Activated CD4-positive, alpha-beta T cell treated with anti-CD3 and anti-CD28 coated beads, Interleukin-2, amount 50 U/mL, for 48 hours (primary cell): ENCODE measurements at regions not wholly inside any gene's neighbourhood (a gene's known extent, or its start where the extent isn't known, plus 50 kb on each side); places are given as distances from the start of the nearest gene placed in this dataset.

Experiments used
- DNase-seq, 2 experiments: peaks; one replicate each; pipeline ENCODE4 v3.0.0-alpha.2; 2020

DNA sequence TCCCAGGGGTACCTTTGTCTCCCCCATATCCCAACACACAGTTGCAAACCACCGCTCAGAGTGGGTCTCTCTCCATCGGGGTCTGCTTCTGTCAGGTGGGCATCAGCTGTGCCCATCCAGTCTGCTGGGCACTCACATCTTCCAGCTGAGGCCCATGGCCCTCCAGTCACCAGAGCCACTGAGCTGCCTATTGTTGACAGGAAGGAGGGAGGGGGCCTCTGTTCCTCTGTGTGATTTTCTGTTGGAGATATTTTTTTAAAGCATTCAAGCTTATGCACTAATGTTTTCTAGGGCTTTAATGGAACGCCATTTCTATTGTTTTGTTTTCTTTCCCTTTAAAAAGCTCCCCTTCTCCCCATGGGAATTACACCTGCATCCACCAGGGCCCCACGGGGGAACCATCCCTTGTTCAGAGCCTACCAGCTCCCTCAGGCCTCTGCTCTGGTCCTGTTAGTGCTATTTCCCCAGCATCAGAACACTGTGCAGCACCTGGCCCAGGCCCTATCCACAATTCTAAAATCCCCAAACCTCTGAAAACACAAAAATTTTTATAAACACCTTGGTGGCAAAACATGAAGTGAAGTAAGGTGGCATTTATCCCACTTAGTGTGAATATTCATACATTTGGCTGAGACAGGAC lies 326.2 kb downstream of the CD83 start:
- DNase-seq, result no peak

DNA sequence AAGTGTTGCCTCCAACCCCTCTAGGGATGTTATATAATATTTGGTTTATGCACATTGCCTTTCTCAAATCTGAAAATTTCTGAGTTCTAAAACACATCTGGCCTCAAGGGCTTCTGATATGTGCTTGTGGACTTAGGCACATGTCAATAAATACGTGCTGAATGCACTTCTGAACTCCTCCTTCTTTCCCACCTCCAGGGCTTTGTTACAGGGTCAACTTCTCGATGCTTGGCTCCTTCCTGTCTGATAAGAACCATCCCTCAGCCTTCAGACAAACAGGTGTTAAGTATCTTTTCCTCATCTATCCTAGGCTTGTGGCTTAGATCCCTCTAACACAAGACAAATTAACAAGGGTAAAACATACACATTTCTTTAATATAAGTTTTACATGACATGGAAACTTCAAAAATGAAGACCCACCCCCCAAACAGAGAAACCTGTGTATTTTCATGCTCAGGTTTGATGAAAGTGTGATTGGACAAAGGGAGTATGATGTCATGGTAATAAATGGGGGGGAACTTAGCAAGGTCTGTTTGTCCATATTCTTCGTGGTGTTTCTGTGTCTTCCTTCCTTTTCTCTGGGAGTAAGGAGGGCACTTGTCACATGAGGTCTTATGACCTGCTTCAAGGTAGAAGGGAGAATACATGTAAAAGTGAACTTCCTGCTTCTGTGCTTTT lies 326.9 kb downstream of the CD83 start:
- no peak for DNase-seq

DNA sequence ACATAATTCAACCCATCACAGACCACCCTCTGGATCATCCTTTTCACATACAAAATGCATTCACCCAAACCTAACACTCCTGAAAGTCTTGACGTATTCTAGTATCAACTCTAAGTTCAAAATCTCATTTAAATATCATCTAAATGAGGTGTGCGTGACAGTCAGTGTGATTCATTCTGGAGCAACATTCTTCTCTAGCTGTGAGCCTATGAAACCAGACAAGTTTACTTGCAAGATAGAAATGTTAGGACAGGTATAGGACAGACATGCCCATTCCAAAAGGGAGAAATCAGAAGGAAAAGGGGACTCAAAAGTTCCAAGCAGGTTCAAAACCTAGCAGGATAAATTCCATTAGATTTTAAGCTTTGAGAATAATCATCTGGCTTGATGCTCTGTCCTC lies 329.7 kb downstream of the CD83 start:
- no peak for DNase-seq

DNA sequence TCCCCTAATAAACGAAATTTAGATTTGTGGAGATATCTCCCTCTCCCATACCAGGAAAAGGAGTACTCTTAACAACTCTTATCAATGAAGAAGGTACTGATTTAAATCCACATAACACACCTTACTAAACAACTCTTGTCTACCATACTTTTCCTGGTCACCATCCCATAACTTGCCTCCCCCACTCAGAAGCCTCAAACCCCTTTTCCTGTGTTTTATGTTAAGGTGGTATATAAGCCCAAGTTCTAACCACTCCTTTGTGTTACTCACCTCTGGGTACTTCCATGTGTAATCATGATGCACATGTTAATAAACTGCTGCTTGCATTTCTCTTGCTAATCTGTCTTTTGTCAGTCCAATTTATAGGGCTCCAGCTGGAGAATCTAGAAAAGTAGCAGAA lies 330.7 kb downstream of the CD83 start:
- DNase-seq, result no peak

DNA sequence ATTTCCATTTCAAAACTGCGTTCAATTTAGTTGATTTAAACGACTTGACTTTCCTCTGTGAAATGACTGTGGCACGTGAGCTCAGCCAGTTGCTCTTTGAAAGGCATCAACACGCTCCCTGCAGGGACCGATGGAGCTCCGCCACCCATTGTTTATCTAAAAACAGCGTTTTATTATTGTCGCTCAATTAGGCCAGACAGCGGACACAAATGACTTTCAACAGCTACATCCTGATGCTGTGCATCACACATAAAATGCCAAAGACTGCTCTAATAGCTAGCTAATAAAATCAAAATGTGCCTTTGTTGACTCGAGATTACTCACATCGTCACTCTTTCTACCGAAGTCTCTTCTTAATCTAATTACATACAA lies 332.5 kb downstream of the CD83 start:
- DNase-seq, result no peak

DNA sequence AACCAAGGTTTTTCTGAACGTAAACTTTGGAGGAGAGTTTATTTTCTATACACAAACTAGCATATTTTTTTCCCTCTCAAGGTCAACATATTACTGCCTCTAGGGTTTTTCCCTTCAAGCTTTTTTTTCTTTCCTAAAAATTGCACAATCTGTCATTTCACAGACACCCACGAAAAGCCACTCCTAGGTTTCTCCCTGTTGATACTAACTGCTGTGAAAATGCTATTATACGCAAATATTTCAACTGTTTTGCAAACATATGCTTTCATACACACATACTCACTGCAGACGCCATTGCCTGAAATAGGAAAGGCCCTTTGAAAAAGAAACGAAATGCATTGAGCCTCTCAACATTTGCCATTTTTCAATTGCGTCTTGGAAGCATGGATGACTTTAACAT lies 333.0 kb downstream of the CD83 start:
- DNase-seq, result no peak

DNA sequence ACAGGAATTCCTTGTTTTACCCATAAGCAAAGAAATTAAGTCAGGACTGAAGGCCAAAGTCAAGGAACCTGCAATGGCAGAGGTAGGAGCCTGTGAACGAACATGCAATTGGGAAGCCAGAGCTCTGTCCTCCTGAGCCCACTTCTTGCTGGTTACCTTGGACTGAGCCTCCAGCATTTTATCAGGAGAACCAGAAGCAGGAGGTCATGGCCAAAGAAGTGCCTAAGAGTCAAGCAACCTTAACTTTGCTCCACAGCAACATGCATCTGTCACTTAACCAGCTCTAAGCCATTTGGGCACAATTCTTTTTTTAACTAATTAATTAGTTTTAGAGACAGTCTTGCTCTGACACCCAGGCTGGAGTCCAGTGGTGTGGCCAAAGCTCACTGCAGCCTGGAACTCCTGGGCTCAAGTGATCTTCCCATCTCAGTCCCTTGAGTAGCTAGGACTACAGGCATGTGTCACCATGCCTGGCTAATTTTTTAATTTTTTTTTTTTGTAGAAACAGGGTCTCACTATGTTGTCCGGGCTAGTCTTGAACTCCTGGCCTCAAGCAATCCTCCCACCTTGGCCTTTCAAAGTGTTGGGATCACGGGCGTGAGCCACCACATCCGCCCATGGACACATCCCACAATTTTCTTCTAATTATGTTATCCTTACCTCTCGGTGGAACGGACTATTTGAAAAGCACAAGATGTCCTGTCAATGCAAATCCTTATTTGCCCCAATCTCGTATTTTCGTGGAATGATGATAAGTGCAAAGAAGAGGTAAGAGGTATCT lies 334.2 kb downstream of the CD83 start:
- DNase-seq, result no peak

DNA sequence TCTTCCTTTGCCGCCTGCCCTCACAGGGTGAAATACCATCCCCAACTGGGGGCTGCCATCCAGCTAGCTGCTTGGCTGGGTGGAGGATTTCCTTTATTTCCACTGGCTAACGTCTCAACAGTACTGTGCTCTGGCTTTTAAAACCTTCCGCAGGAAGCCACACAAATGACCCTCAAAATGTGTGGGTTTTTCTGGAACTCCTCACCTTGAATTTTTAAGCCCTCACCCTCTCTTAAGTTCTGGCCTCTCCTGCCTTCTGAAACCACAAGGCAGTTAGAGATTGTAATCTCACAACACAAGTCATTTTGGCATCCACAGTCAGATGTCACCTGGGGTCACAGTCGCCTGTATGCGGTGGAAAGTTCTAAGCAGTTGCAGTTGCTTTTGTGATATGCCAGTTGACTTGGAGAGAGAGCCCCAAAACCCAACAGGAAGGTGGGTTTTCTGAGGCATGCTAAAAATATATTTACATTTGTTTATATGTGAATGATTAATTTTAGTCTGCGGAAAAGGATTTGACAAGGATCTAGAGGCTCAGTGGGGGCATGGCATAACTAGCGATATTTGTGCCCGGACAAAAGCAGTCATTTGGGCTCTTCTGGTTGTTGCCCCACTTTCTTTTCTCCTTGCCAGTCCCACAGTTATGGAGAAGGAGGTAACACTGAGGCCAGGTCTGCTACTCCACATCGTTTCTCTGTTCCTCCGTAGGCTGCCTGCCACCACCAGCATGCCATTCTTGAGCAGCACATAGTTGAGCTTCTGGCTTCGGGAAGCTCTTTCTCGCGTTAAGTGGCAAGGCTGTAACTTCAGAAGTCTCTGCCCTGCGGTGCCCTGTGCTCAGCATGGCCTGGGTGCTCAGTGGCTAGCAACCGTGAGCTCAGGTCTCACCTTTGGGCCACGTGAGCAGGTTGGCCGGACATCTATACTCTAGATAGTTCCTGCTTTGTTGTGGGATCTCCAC lies 335.3 kb downstream of the CD83 start:
- DNase-seq, result peak; percentile 65 to 74

DNA sequence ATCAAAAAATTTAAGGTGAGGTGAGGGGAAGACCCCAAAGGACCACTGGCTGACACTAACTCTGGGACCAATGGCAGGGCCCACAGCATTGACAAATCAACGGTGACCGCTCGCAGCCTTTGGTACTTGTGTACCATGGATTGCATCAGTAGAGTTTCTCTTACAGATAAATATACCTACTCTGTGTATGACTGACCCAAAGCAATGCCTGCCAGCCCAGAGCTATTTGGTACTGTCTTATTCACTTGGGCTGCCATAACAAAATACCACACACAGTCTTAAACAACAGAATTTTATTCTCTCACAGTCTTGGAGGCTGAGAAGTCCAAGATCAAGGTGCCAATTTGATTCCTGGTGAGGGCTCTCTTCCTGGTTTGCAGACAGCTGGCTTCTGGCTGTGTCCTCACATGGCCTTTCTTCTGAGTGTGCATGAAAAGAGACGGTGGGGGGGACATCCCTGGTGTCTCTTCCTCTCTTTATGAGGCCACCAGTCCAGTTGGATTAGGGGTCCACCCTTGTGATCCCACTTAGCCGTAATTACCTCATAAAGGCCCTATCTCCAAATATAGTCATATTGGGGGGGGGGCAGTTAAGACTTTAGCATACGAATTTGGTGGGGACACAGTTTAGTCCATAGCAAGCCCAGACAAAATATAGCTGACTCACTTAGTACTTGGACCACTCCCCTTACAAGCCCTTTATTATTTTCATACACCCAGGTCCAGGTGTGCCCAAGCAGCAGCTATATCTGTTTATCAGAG lies 336.3 kb downstream of the CD83 start:
- peak in 1 of 2 experiments; percentile 32 for DNase-seq

DNA sequence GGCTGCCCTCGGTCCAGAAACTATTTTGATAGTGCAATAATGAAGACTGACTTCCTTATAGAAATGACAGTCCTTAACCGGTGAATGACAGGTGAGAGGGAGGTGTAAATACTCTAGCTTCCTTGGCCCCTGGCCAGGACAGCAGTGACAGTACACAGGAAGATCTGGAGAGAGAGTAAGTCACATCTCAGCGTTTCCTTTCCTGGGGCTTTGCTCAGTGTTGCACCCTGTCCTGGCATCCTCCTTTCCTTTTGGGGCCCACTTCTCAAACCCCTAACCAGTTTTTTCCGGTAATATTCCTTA lies 336.9 kb downstream of the CD83 start:
- peak; percentile 48 to 62 for DNase-seq

DNA sequence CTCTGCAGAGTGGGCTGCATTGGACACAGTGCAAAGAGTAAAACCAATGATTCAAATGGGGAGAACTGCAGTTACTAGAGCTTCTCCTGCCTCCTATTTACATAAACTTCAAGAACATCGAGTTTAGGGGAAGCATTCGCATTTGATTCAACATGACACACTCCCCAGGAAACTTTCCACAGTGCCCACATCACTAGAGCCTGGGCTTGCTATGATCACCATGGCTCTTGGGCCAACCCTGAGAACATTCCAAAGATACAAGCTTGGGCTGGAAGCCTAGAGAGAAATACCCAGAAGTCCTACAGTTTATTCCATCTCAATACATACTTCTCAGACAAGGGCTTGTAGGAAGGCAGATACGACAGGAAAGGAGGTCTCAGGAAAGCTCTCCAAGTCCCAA lies 337.9 kb downstream of the CD83 start:
- peak in 1 of 2 experiments; percentile 17 for DNase-seq

DNA sequence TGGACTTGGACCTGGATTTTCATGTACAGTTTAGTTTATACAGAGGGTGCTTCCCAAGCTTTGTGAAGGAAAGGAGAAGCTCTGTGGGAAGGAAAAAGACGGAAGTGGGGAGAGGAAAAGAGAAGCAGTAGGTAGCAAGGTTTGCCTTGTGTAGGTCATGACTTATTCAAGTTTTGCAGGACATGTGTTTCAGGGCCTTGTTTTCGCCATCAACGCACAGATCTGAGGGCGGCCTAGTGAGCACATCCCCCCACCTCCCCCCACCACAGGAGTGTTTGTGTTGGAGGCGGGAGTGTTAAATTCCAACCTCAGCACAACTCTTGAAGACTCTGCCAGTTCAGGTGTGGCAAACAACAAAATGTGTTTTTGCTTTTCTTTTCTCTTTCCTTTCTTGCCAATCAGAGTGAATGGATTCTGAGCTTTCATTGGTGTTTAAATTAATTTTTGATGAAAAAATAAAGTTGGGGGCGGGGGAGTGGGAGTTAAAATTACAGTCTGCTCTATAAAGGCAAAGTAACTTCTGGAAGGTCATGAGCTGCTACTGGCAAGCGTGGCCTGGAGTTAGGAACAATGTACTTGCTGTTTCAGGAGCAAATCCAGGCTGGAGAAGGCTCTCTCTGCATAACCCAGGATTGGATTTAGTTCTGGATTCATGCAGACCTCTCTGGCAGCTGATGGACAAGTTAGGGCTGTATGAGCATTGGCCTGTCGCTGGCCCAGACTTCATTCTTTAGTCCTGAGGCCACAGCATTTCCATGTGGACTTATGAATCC lies 338.5 kb downstream of the CD83 start:
- DNase-seq, result no peak

DNA sequence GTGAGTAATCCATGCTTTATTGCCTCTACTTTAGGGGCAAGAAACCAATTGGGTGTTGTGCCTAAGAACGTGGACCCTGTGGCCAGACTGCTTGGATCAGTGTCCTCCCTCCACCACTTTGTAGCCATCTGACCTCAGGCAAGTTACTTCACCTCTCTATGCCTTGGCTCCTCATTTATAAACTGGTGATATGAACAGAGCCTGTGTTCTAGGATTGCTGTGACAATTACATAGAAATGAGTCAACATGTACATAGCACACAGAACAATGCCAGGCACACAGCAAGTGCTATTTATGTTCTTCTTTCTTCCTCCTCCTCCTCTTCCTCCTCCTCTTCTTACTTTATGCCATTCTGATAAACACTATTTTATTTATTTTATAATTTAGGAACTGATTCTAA lies 339.4 kb downstream of the CD83 start:
- no peak for DNase-seq

DNA sequence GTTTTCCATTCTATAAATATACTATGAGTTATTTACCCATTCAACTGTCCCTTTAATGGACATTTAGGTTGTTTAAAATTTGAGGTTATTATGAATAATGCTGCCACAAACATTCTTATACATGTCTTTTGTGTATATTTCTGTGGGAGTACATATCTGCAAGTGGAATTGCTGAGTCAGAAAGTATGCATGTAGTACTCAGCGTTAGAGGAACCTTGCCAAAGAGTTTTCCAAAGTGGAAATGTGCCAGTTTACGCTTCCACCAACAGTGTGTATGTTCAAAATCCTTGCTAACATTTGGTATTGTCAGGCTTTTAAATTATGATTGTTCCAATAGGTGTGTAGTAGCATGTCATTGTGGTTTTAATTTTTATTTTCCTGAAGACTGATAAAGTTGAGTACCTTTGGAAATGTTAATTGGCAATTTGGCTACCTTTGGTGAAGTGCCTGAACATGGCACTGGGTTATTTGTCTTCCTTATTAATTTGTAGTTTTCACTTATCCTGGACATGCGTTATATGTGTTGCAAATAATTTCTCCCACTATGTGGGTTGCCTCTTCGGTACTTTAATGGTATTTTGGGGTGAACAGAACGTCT lies 341.2 kb downstream of the CD83 start:
- DNase-seq, result no peak

DNA sequence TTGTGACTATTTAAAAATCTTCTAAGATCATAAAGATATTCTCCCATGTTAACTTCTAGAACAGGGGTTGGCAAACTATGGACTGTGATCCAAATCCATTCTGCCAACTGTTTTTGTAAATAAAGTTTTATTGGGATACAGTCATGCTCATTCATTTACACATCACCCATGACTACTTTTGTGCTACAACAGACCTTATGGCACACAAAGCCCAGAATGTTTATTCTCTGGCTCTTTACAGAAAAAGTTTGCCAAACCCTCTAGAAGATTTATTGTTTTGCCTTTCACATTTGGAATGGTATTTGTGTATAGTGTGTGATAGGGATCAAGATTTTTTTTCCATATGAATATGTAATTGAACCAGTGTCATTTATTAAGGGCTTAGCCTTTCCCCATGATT lies 341.7 kb downstream of the CD83 start:
- DNase-seq, result no peak

DNA sequence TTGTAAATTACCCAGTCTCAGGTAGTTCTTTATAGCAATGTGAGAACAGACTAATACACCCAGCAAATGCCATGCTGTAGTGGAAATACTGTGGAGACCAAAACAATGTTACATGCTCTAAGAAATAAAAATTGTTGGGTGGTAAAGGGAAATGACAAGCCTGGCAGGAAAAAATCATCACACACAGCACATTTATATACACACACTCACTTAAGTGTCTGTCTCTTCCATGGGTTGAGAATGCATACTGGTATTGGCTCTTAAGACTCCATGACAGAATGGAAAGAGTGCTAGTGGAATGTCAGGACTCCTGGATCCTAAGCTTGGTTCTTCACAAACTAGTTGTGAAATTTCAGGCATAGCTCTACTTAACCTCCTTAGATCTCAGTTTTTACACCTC lies 343.0 kb downstream of the CD83 start:
- DNase-seq, result no peak

DNA sequence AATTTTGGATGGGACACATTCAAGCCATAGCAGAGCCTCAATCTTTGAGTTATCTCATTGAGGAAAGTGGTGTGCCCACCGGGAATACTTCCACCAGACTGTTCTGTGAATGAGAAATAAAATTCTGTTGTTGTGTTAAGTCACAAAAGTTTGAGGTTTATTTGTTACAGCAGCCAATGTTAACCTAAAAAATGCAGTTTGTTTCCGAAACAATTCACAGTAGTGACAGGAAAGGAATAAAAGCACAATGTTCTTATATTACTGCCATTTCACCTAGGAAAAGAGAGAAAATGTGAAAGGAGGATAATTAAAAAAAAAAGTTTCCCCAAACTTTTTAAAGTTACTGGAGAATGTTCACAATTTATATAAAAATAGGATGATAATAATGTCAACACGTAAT lies 344.6 kb downstream of the CD83 start:
- DNase-seq, result no peak

DNA sequence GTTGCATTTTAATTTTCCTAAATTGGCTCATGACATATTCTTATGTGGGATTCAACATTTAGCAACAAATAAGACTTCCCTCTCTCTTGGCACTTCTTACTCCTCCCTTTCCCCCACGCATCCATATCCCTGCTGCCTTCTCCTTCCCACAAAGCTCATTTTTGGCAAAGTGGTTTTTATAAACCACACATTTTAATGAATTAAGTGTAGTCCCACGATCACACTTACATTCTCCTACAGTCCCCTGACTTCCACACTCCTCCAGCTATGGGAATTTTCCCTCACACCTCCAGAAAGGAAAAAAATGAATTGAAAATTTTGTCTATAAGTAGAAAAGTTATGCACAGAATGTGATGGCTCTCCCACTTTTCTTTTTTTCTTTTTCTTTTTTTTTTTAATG lies 345.0 kb downstream of the CD83 start:
- DNase-seq, result no peak

DNA sequence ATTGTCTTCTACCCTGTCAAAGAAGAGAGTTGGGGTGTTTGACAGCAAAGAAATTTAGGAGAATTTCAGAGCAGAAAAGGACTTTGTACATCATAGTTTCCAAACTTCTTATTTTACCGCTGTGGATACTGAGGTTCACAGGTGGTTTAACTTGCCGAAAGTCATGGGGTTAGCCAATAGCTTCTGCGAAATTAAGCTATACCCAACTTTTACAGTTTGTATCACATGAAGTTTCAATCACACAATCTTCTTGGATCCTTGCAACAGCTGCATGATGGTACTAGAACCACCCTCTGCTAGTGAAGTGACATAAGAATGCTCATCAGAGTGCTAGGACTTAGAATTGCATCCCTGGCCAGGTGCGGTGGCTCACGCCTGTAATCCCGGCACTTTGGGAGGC lies 345.5 kb downstream of the CD83 start:
- DNase-seq, result no peak

DNA sequence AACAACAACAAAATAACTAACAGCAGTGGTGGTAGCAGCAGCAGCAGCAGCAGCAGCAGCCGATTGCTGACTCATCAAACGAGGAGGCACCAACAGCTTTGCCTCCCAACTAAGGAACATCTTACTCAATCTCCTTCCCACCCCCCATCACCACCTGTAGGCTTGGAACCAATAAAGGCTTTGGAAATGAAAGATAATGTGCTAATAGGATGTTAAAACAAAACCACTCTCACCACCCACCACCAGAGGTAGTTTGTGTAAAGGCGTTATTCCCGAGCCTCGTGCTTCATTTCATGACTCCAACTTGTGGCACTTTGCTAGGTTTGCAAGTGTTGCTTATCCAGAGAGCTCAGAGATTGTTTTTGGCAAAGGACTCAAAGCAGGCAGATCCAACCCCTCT lies 346.5 kb downstream of the CD83 start:
- no peak for DNase-seq

DNA sequence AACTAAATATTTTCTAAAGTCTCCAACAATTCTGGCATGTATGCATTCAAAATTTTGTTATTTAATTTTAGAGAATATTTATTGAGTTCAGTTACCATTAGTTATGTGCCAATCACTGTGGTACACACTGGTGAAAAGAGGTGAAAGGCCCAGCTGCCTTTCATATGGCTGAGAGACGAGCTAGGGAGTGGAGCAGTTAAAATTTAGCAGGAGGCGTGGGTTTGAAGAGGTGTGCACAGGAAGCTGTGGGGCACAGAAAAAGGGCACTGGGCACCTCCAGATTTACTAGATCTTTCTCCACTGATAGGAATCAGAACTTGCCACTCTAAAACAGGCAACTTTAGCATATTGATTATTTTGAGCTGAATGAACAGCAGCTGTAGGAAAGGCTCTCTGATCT lies 347.1 kb downstream of the CD83 start:
- DNase-seq, result no peak
